Transverse colon (tissue), 4 donors: ENCODE measurements at regions not wholly inside any gene's neighbourhood (a gene's known extent, or its start where the extent isn't known, plus 50 kb on each side); places are given as distances from the start of the nearest gene placed in this dataset.
"Not testable (repeated sequence)": the region's sequence is repeated elsewhere in the genome, so short reads cannot be mapped to it uniquely, and the experiment has no call there.

Source experiments
- EP300 ChIP-seq: sonication (generic); formaldehyde crosslinking; IDR thresholded peaks from one replicate; pipeline ENCODE4 v1.6.1; 2017; ENCODE audit warnings: antibody characterized with exemption, low read depth
- POLR2A ChIP-seq: fragments of 450-650 bp; IDR thresholded peaks from one replicate; pipeline ENCODE4 v1.6.1; 2016; ENCODE audit warnings: antibody characterized with exemption, mild to moderate bottlenecking, moderate library complexity
- POLR2AphosphoS5 ChIP-seq, 3 donors: sonication (generic); formaldehyde crosslinking; IDR thresholded peaks; one replicate each; pipeline ENCODE4 v1.6.1; 2016; ENCODE audit warnings: antibody characterized with exemption in 3 of 3
- TF ChIP-seq, protein P1 (sequence below), 5 experiments: fragments of 200-600 bp in 3 of 5; fragments of 450-650 bp in 2 of 5; sonication (generic) in 3 of 5; IDR thresholded peaks; 1 replicate in 2 of 5; 2 replicates in 3 of 5; pipeline ENCODE4 v1.5.1; 2016 to 2017; ENCODE audit warnings: antibody characterized with exemption in 5 of 5, inconsistent platforms in 3 of 5, mild to moderate bottlenecking in 2 of 5, moderate library complexity in 1 of 5

DNA sequence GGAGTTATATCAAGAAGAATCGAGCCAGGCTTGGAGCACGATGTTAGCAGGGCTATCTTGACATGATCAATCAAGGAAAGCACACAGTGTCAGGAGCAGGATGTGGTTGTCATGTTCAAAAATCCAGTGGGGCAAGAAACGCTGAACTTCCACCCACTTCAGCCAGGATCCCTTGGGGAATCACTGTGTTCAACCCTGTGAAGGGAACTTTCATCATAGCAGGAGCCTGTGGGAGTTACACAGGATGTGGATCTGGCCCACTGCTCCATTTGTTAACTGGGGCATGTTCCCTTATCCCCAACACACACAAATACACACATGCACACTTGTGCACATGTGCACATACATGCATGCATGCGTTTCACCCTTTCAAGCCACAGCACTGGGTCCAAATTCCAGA is 619.3 kb downstream of the SPATA31A6 start:
- TF ChIP-seq POLR2A; EP300; POLR2AphosphoS5 (IDR thresholded peaks at IDR 0.05): not testable (repeated sequence)
- TF ChIP-seq, protein P1, sequence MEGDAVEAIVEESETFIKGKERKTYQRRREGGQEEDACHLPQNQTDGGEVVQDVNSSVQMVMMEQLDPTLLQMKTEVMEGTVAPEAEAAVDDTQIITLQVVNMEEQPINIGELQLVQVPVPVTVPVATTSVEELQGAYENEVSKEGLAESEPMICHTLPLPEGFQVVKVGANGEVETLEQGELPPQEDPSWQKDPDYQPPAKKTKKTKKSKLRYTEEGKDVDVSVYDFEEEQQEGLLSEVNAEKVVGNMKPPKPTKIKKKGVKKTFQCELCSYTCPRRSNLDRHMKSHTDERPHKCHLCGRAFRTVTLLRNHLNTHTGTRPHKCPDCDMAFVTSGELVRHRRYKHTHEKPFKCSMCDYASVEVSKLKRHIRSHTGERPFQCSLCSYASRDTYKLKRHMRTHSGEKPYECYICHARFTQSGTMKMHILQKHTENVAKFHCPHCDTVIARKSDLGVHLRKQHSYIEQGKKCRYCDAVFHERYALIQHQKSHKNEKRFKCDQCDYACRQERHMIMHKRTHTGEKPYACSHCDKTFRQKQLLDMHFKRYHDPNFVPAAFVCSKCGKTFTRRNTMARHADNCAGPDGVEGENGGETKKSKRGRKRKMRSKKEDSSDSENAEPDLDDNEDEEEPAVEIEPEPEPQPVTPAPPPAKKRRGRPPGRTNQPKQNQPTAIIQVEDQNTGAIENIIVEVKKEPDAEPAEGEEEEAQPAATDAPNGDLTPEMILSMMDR (IDR thresholded peaks at IDR 0.05): not testable (repeated sequence)
